ENCODE measurements at regions not wholly inside any gene's neighbourhood (a gene's known extent, or its start where the extent isn't known, plus 50 kb on each side); places are given as distances from the start of the nearest gene placed in this dataset.

DNA sequence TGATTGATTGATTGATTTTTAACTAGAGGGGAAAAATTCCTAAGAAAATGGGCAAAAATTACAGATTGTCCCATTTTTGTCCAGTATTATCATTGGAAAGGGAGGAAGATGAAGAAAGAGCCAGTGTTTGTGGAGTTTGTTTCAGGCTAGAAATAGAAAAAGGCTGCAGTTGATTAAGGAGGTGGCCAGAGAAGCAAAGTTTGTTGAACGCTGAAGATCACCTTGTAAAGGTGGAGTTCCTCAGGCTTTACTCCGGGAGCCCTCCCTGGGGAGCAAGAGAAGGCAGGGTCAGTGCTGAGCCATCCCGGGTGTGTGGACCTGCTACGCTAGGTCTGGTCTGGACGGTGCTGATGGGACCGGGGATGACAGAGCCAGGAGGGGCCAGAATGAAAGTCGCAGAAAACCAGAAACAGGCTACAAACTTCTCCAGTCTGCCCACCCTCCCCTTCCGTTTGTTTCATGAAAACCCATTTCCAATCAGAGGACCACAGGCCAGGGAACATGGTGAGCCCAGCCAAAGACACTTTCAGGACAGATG is 222.6 kb upstream of the FOXF1 start:
- TF ChIP-seq, protein P1, sequence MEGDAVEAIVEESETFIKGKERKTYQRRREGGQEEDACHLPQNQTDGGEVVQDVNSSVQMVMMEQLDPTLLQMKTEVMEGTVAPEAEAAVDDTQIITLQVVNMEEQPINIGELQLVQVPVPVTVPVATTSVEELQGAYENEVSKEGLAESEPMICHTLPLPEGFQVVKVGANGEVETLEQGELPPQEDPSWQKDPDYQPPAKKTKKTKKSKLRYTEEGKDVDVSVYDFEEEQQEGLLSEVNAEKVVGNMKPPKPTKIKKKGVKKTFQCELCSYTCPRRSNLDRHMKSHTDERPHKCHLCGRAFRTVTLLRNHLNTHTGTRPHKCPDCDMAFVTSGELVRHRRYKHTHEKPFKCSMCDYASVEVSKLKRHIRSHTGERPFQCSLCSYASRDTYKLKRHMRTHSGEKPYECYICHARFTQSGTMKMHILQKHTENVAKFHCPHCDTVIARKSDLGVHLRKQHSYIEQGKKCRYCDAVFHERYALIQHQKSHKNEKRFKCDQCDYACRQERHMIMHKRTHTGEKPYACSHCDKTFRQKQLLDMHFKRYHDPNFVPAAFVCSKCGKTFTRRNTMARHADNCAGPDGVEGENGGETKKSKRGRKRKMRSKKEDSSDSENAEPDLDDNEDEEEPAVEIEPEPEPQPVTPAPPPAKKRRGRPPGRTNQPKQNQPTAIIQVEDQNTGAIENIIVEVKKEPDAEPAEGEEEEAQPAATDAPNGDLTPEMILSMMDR (optimal IDR thresholded peaks at IDR 0.05 in 1 of 3, IDR thresholded peaks at IDR 0.05 in 1 of 3, conservative IDR thresholded peaks at IDR 0.05 in 1 of 3; ENCODE audit: extremely low read depth in 1 of 3, insufficient read depth in 2 of 3, low read length in 3 of 3): no peak
- peak; percentile 55 for TF ChIP-seq EZH2 (IDR thresholded peaks at IDR 0.05; ENCODE audit: low read length)

Measured in keratinocyte (primary cell).